H9 (cell line): ENCODE measurements at regions not wholly inside any gene's neighbourhood (a gene's known extent, or its start where the extent isn't known, plus 50 kb on each side); places are given as distances from the start of the nearest gene placed in this dataset.

Experiments
- DNase-seq: peaks from one replicate; pipeline ENCODE4 v3.0.0-alpha.2; 2017
- H2AFZ ChIP-seq: one replicate; pipeline ENCODE4 v1.6.1; 2013; ENCODE audit warnings: mild to moderate bottlenecking, low read length, control low read depth, moderate library complexity
- H2AK5ac ChIP-seq: 2 replicates; pipeline ENCODE4 v1.6.1; 2013; ENCODE audit warnings: low read length, control low read depth, mixed read lengths; ENCODE audit not compliant: insufficient read length
- H2BK120ac ChIP-seq: one replicate; pipeline ENCODE4 v1.6.1; 2013; ENCODE audit warnings: low read depth, mild to moderate bottlenecking, low read length, control low read depth, inconsistent platforms; ENCODE audit not compliant: poor library complexity, severe bottlenecking
- H2BK12ac ChIP-seq: 2 replicates; pipeline ENCODE4 v1.6.1; 2013; ENCODE audit warnings: low read length, control low read depth, mixed read lengths, low read depth; ENCODE audit not compliant: insufficient read length
- H2BK15ac ChIP-seq: 2 replicates; pipeline ENCODE4 v1.6.1; 2013; ENCODE audit warnings: low read depth, low read length, control low read depth
- H2BK20ac ChIP-seq: one replicate; pipeline ENCODE4 v1.6.1; 2013; ENCODE audit warnings: low read depth, mild to moderate bottlenecking, low read length, control low read depth, inconsistent platforms; ENCODE audit not compliant: poor library complexity, severe bottlenecking
- H2BK5ac ChIP-seq: 2 replicates; pipeline ENCODE4 v1.6.1; 2013; ENCODE audit warnings: low read length, control low read depth, mixed read lengths; ENCODE audit not compliant: insufficient read length
- H3K14ac ChIP-seq: 2 replicates; pipeline ENCODE4 v1.6.1; 2013; ENCODE audit warnings: low read length, control low read depth; ENCODE audit not compliant: insufficient read depth
- H3K18ac ChIP-seq: 2 replicates; pipeline ENCODE4 v1.6.1; 2013; ENCODE audit warnings: low read depth, mild to moderate bottlenecking, mixed read lengths, low read length, control low read depth; ENCODE audit not compliant: insufficient read length
- H3K23ac ChIP-seq: 2 replicates; pipeline ENCODE4 v1.6.1; 2013; ENCODE audit warnings: low read length, control low read depth, mixed read lengths, low read depth; ENCODE audit not compliant: insufficient read length
- H3K23me2 ChIP-seq: 2 replicates; pipeline ENCODE4 v1.6.1; 2013; ENCODE audit warnings: low read depth, mild to moderate bottlenecking, mixed read lengths, low read length, control low read depth; ENCODE audit not compliant: insufficient read length, poor library complexity, severe bottlenecking
- H3K27ac ChIP-seq: 2 replicates; pipeline ENCODE4 v1.5.1; 2013; ENCODE audit warnings: low read length, control low read depth, mixed read lengths, low read depth; ENCODE audit not compliant: insufficient read length
- H3K27me3 ChIP-seq: 2 replicates; pipeline ENCODE4 v1.6.1; 2013; ENCODE audit warnings: low read length, control low read depth, inconsistent platforms; ENCODE audit not compliant: insufficient read depth
- H3K4ac ChIP-seq: 2 replicates; pipeline ENCODE4 v1.6.1; 2013; ENCODE audit warnings: low read depth, mild to moderate bottlenecking, control low read depth, inconsistent platforms, low read length, moderate library complexity
- H3K4me1 ChIP-seq: 2 replicates; pipeline ENCODE4 v1.6.1; 2013; ENCODE audit warnings: low read length, control low read depth, inconsistent platforms; ENCODE audit not compliant: insufficient read depth
- H3K4me2 ChIP-seq: 2 replicates; pipeline ENCODE4 v1.6.1; 2013; ENCODE audit warnings: low read length, control low read depth, mixed read lengths; ENCODE audit not compliant: insufficient read length, insufficient read depth
- H3K56ac ChIP-seq: 2 replicates; pipeline ENCODE4 v1.6.1; 2013; ENCODE audit warnings: low read depth, mild to moderate bottlenecking, mixed read lengths, low read length, control low read depth; ENCODE audit not compliant: insufficient read length
- H3K79me1 ChIP-seq: 2 replicates; pipeline ENCODE4 v1.6.1; 2013; ENCODE audit warnings: low read depth, mild to moderate bottlenecking, moderate library complexity, low read length, control low read depth, inconsistent platforms; ENCODE audit not compliant: insufficient read depth, poor library complexity, severe bottlenecking
- H3K79me2 ChIP-seq: 2 replicates; pipeline ENCODE4 v1.6.1; 2013; ENCODE audit warnings: low read length, control low read depth, inconsistent platforms; ENCODE audit not compliant: insufficient read depth
- H3K9ac ChIP-seq: 2 replicates; pipeline ENCODE4 v1.6.1; 2013; ENCODE audit warnings: low read length, control low read depth, mixed read lengths; ENCODE audit not compliant: insufficient read length; ENCODE audit errors: extremely low read depth
- H3K9me3 ChIP-seq: one replicate; pipeline ENCODE4 v1.6.1; 2013; ENCODE audit warnings: low read depth, low read length, inconsistent platforms; ENCODE audit not compliant: control insufficient read depth
- H3T11ph ChIP-seq: one replicate; pipeline ENCODE4 v1.6.1; 2013; ENCODE audit warnings: mild to moderate bottlenecking, low read length, control low read depth, inconsistent platforms
- H4K20me1 ChIP-seq: one replicate; pipeline ENCODE4 v1.6.1; 2013; ENCODE audit not compliant: control insufficient read depth, insufficient read length, insufficient read depth
- H4K5ac ChIP-seq: 2 replicates; pipeline ENCODE4 v1.6.1; 2013; ENCODE audit warnings: low read depth, mild to moderate bottlenecking, mixed read lengths, low read length, control low read depth; ENCODE audit not compliant: insufficient read length
- H4K8ac ChIP-seq: replicated peaks from 2 replicates; pipeline ENCODE4 v1.6.1; 2013; ENCODE audit warnings: low read length, control low read depth, mixed read lengths, low read depth; ENCODE audit not compliant: insufficient read length
- H4K91ac ChIP-seq: 2 replicates; pipeline ENCODE4 v1.6.1; 2013; ENCODE audit warnings: low read depth, mild to moderate bottlenecking, moderate library complexity, mixed read lengths, low read length, control low read depth; ENCODE audit not compliant: insufficient read length
- H3K27ac Mint-ChIP-seq, 3 experiments: 2 replicates in 2 of 3; 3 replicates in 1 of 3; pipeline ENCODE4 v1.8.0; 2020 to 2021; ENCODE audit warnings: mixed read lengths in 3 of 3, mild to moderate bottlenecking in 1 of 3, moderate library complexity in 1 of 3
- H3K27me3 Mint-ChIP-seq: 2 replicates; pipeline ENCODE4 v1.8.0; 2021; ENCODE audit warnings: low read depth, mild to moderate bottlenecking, moderate library complexity, mixed read lengths
- H3K36me3 Mint-ChIP-seq, 3 experiments: 2 replicates in 2 of 3; 3 replicates in 1 of 3; pipeline ENCODE4 v1.8.0; 2020 to 2021; ENCODE audit warnings: low read depth in 3 of 3, mixed read lengths in 3 of 3; ENCODE audit not compliant: insufficient read depth in 1 of 3
- H3K4me1 Mint-ChIP-seq, 2 experiments: 2 replicates each; pipeline ENCODE4 v1.8.0; 2020; ENCODE audit warnings: mixed read lengths in 2 of 2
- H3K4me3 Mint-ChIP-seq, 2 experiments: 2 replicates in 1 of 2; 3 replicates in 1 of 2; pipeline ENCODE4 v1.8.0; 2020 to 2021; ENCODE audit warnings: mild to moderate bottlenecking in 2 of 2, mixed read lengths in 2 of 2, moderate library complexity in 1 of 2
- H3K9me3 Mint-ChIP-seq, 2 experiments: 2 replicates in 1 of 2; 3 replicates in 1 of 2; pipeline ENCODE4 v1.8.0; 2020; ENCODE audit warnings: mild to moderate bottlenecking in 2 of 2, mixed read lengths in 2 of 2, moderate library complexity in 1 of 2
- WGBS: extraction: QIAGEN DNeasy Blood & Tissue Kit; methylation state at CpG from one replicate; pipeline ENCODE4 v1.1.7; 2013; ENCODE audit warnings: missing lambda C conversion rate, low lambda C conversion rate, mixed read lengths; ENCODE audit not compliant: insufficient read length; ENCODE audit errors: extremely low coverage; 5-methylcytosine and 5-hydroxymethylcytosine counted together
- TF ChIP-seq, protein P1 (sequence below): fragments of 200-600 bp; sonication (generic); conservative IDR thresholded peaks from 3 replicates; pipeline ENCODE4 v1.8.0; 2021; ENCODE audit warnings: antibody characterized with exemption, mild to moderate bottlenecking

DNA sequence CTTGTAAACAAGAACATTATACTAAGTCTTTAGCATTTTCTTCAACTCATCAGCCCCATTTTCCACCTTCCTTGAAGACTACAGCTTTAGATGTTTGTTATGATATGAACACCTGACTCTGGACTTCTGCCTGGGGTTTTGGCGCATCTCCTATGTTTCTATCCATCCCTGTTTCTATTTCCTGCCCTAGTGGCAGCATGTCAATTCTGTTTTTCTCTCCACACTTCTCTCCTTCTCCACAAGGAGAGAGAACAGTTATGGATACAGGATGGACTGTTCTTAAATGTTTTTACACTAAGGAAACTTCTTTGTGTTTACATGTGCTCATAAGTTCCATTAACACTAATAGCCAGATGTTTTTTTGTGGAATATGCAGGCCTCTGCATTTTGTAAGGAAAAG is 423.3 kb upstream of the IL12A start:
- Mint-ChIP-seq H3K4me1 (peaks cover 24 to 26% of the 10 kb centered on the region in 2 experiments), H3K9me3 (peaks cover 2 to 3% of the 10 kb centered on the region in 2 experiments; a peak in 3 of 5 replicates), H3K36me3 (no peaks in the 10 kb centered on the region), H3K27me3 (no peaks in the 10 kb centered on the region; the same call in 1 of the 2 replicates), H3K27ac (no peak overlapping the region), H3K4me3 (no peak overlapping the region)
- Histone ChIP-seq H2BK15ac (no peak overlapping the region), H3K4me2 (no peak overlapping the region), H3K4me1 (peaks cover 7% of the 10 kb centered on the region; the same call in 1 of the 2 replicates), H3K14ac (no peak overlapping the region), H3K9ac (no peak overlapping the region), H4K20me1 (no peaks in the 10 kb centered on the region), H2BK20ac (no peak overlapping the region), H2AK5ac (no peak overlapping the region), H4K5ac (no peak overlapping the region), H2BK12ac (no peak overlapping the region), H3K23me2 (no peaks in the 10 kb centered on the region), H3K79me1 (no peaks in the 10 kb centered on the region), H3K79me2 (no peaks in the 10 kb centered on the region), H4K8ac (no peak overlapping the region), H2BK120ac (no peak overlapping the region), H3K27ac (no peak overlapping the region), H3K56ac (no peak overlapping the region), H4K91ac (no peak overlapping the region), H3K4ac (no peak overlapping the region), H3T11ph (no peak overlapping the region), H3K18ac (no peak overlapping the region), H2BK5ac (no peak overlapping the region), H2AFZ (no peak overlapping the region), H3K23ac (no peak overlapping the region), H3K27me3 (no peaks in the 10 kb centered on the region), H3K9me3 (no peaks in the 10 kb centered on the region)
- no CpG with 5 or more reads among the region's 1 CpG for WGBS
- no peak for DNase-seq
- TF ChIP-seq, protein P1, sequence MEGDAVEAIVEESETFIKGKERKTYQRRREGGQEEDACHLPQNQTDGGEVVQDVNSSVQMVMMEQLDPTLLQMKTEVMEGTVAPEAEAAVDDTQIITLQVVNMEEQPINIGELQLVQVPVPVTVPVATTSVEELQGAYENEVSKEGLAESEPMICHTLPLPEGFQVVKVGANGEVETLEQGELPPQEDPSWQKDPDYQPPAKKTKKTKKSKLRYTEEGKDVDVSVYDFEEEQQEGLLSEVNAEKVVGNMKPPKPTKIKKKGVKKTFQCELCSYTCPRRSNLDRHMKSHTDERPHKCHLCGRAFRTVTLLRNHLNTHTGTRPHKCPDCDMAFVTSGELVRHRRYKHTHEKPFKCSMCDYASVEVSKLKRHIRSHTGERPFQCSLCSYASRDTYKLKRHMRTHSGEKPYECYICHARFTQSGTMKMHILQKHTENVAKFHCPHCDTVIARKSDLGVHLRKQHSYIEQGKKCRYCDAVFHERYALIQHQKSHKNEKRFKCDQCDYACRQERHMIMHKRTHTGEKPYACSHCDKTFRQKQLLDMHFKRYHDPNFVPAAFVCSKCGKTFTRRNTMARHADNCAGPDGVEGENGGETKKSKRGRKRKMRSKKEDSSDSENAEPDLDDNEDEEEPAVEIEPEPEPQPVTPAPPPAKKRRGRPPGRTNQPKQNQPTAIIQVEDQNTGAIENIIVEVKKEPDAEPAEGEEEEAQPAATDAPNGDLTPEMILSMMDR, result peak; percentile 24; the same call in 1 of the 3 replicates
